Activated CD8-positive, alpha-beta T cell treated with anti-CD3 and anti-CD28 coated beads for 36 hours (primary cell): ENCODE measurements at regions not wholly inside any gene's neighbourhood (a gene's known extent, or its start where the extent isn't known, plus 50 kb on each side); places are given as distances from the start of the nearest gene placed in this dataset.

Source experiments
- ATAC-seq: fragments of 200-7000 bp; cut with Tn5 transposase; one replicate; pipeline ENCODE4 v1.10.0; 2021; ENCODE audit warnings: mild to moderate bottlenecking, moderate library complexity
- CTCF ChIA-PET: fragments of 350-600 bp; sonication (Branson Sonifier 250); formaldehyde crosslinking; loops from one replicate; lab custom pipeline; 2021; ENCODE audit warnings: antibody characterized with exemption; lab: Charles Lee
- POLR2A ChIA-PET: fragments of 350-600 bp; sonication (Branson Sonifier 250); formaldehyde crosslinking; loops from one replicate; lab custom pipeline; 2021; ENCODE audit warnings: antibody characterized with exemption; lab: Charles Lee
- DNase-seq: peaks from one replicate; pipeline ENCODE4 v3.0.0-alpha.2; 2020
- H3K27ac Mint-ChIP-seq: one replicate; pipeline ENCODE4 v1.8.0; 2021; ENCODE audit warnings: mild to moderate bottlenecking, mixed read lengths
- H3K27me3 Mint-ChIP-seq: one replicate; pipeline ENCODE4 v1.8.0; 2021; ENCODE audit warnings: mixed read lengths
- H3K36me3 Mint-ChIP-seq: one replicate; pipeline ENCODE4 v1.8.0; 2021; ENCODE audit warnings: low read depth, mixed read lengths
- H3K4me1 Mint-ChIP-seq: one replicate; pipeline ENCODE4 v1.8.0; 2021; ENCODE audit warnings: low read depth, mixed read lengths
- H3K4me3 Mint-ChIP-seq: one replicate; pipeline ENCODE4 v1.8.0; 2021; ENCODE audit warnings: mild to moderate bottlenecking, moderate library complexity, mixed read lengths
- H3K9me3 Mint-ChIP-seq: one replicate; pipeline ENCODE4 v1.8.0; 2021; ENCODE audit warnings: mixed read lengths
- intact Hi-C: fragments of 100-400 bp; cut with micrococcal nuclease; formaldehyde crosslinking; loops from one replicate; pipeline ENCODE4 v1.10.0; 2022
- TF ChIP-seq, protein P1 (sequence below): fragments of 200-600 bp; IDR thresholded peaks from one replicate; pipeline ENCODE4 v1.8.0; 2022; ENCODE audit warnings: antibody characterized with exemption, mild to moderate bottlenecking

DNA sequence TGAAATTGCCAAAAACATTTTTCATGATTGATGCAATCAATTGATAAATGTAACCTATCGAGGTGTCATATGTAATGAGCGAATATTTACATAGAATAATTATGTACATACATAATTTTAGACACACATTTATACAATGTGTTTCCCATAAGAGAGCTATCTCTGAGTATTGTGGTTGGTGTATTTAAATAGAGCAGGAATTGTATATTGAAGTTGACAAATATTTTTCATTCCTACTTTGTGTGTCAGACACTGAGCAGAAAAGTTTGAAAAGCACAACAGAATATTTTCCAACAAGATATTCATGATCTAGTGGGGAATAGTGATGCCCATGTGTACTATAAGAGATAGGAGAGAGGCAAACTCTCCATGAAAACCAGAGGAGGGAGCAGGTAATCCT, 295.2 kb downstream of the ANKRD50 start:
- Mint-ChIP-seq H3K36me3 (no peaks in the 10 kb centered on the region), H3K4me1 (no peaks in the 10 kb centered on the region), H3K4me3 (no peak overlapping the region), H3K27me3 (no peaks in the 10 kb centered on the region), H3K27ac (no peak overlapping the region), H3K9me3 (no peaks in the 10 kb centered on the region)
- ChIA-PET CTCF (interaction anchor here (0.8 kb wide), 1 partner anchor 10 kb away, joined by 3 read pairs; no protein-coding TSS in a partner anchor), POLR2A (no interaction called here)
- ATAC-seq (no peak), DNase-seq (no peak)
- TF ChIP-seq, protein P1, sequence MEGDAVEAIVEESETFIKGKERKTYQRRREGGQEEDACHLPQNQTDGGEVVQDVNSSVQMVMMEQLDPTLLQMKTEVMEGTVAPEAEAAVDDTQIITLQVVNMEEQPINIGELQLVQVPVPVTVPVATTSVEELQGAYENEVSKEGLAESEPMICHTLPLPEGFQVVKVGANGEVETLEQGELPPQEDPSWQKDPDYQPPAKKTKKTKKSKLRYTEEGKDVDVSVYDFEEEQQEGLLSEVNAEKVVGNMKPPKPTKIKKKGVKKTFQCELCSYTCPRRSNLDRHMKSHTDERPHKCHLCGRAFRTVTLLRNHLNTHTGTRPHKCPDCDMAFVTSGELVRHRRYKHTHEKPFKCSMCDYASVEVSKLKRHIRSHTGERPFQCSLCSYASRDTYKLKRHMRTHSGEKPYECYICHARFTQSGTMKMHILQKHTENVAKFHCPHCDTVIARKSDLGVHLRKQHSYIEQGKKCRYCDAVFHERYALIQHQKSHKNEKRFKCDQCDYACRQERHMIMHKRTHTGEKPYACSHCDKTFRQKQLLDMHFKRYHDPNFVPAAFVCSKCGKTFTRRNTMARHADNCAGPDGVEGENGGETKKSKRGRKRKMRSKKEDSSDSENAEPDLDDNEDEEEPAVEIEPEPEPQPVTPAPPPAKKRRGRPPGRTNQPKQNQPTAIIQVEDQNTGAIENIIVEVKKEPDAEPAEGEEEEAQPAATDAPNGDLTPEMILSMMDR, result no peak
- intact Hi-C loops, result no loop called here

DNA sequence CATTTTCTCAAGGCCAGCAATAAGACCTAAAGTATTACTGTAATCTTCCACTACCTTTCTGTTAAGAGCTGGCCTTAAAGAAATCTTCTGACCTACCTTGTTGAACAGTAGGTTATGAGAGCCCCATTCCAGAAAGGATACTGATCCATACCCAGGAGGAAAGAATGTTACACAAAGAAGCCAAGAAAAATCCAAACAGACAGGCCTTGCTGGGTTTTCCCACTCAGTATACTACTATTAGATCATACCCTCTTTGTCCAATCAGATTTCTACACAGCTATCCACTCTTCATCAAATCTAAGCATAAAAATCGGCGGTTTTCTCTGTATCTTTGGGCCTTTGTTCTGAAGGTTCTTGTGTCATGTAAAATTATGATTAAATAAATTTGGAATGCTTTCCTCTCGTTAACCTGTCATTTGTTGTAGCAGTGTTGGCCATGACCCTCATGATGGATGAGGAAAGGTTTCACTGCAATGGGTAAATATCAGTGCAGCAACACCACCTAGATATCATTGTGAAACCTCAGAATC, 292.3 kb downstream of the ANKRD50 start:
- Mint-ChIP-seq H3K27me3 (no peaks in the 10 kb centered on the region), H3K4me3 (no peak overlapping the region), H3K9me3 (no peaks in the 10 kb centered on the region), H3K4me1 (no peaks in the 10 kb centered on the region), H3K27ac (no peak overlapping the region), H3K36me3 (no peaks in the 10 kb centered on the region)
- ATAC-seq (no peak), DNase-seq (no peak)
- ChIA-PET POLR2A (no interaction called here), CTCF (no interaction called here)
- TF ChIP-seq, protein P1, result no peak
- intact Hi-C loops, result no loop called here

- ATAC-seq (no peak), DNase-seq (no peak)
- Mint-ChIP-seq H3K36me3 (no peaks in the 10 kb centered on the region), H3K9me3 (no peaks in the 10 kb centered on the region), H3K27me3 (no peaks in the 10 kb centered on the region), H3K27ac (no peak overlapping the region), H3K4me3 (no peak overlapping the region), H3K4me1 (no peaks in the 10 kb centered on the region)
- intact Hi-C loops, result no loop called here
- TF ChIP-seq, protein P1, result no peak
- CTCF ChIA-PET, result no interaction called here
- POLR2A ChIA-PET, result interaction anchor here (0.6 kb wide), 1 partner anchor 76 kb away, joined by 4 read pairs; no protein-coding TSS in a partner anchor
Measured at GRCh38 chr4:124423160-124423559, 289.4 kb downstream of the ANKRD50 start.

DNA sequence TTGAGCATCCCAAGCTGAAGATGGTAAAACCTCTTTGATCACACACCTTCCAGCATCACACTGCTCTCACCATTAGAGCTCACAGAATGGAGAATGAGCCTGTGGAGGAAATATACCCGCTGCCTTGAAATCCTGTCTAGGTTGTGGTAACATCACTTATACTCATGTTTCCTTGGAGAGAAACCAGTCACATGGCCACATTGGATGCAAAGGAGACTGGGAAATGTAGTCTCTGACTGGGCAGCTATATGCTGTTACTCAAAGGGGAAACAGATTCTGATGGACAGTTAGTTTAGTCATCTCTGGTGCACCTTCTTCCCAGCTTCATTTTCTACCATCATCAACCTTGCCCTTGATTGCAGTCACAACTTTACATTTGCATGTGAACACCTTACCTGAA, 286.3 kb downstream of the ANKRD50 start:
- TF ChIP-seq, protein P1, result no peak
- no peaks in the 10 kb centered on the region for H3K4me1 Mint-ChIP-seq
- H3K9me3 Mint-ChIP-seq, result no peaks in the 10 kb centered on the region
- POLR2A ChIA-PET, result no interaction called here
- intact Hi-C loops, result no loop called here
- CTCF ChIA-PET, result no interaction called here
- no peaks in the 10 kb centered on the region for H3K27me3 Mint-ChIP-seq
- no peak overlapping the region for H3K27ac Mint-ChIP-seq
- no peak for DNase-seq
- no peak overlapping the region for H3K4me3 Mint-ChIP-seq
- ATAC-seq, result no peak
- no peaks in the 10 kb centered on the region for H3K36me3 Mint-ChIP-seq

DNA sequence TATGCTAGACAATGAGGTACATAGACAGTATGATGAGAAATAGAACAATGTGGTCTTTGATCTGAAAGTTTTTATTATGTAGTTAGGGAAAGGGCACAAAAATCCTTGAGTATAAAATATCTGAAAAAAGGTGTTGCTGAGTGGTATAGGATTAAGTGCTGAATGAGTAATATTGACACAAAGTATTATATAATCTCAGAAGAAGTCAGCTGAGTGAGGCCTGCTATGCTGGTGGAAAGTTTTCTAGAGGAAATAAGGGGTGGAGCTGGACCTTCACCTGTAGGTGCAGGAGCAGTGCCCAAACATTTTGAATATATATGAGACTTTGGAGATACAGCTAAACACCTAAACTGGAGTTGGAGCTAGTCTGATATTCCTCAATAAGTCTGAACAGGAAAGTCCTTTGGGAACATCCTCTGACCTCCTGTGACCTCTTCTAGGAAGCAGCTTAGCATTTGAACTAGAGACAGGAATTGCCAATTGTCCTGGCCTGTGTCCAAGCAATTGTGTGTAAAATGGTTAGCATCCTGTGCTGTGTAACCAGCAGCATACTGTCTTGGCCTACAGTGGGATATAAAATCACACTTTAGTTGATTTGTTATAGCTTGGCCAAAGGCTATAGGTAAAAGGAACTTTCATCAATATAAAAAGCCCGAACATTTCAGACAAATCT, 285.3 kb downstream of the ANKRD50 start:
- intact Hi-C loops, result no loop called here
- H3K4me1 Mint-ChIP-seq, result no peaks in the 10 kb centered on the region
- no peaks in the 10 kb centered on the region for H3K36me3 Mint-ChIP-seq
- H3K27ac Mint-ChIP-seq, result no peak overlapping the region
- ChIA-PET POLR2A (no interaction called here), CTCF (interaction anchor here (0.7 kb wide), 1 partner anchor 10 kb away, joined by 3 read pairs; no protein-coding TSS in a partner anchor)
- TF ChIP-seq, protein P1, result no peak
- no peak overlapping the region for H3K4me3 Mint-ChIP-seq
- no peak for DNase-seq
- no peak for ATAC-seq
- no peaks in the 10 kb centered on the region for H3K9me3 Mint-ChIP-seq
- H3K27me3 Mint-ChIP-seq, result no peaks in the 10 kb centered on the region
